Erythroblast (primary cell): ENCODE measurements at regions not wholly inside any gene's neighbourhood (a gene's known extent, or its start where the extent isn't known, plus 50 kb on each side); places are given as distances from the start of the nearest gene placed in this dataset.

ENCODE experiments used
- GATA1 ChIP-seq: IDR thresholded peaks from 2 replicates; pipeline ENCODE4 v1.6.1; 2011; ENCODE audit warnings: low read depth, mild to moderate bottlenecking, control low read depth, low read length, moderate library complexity
- POLR2A ChIP-seq: IDR thresholded peaks from 2 replicates; pipeline ENCODE4 v1.6.1; 2011; ENCODE audit warnings: mild to moderate bottlenecking, low read length

DNA sequence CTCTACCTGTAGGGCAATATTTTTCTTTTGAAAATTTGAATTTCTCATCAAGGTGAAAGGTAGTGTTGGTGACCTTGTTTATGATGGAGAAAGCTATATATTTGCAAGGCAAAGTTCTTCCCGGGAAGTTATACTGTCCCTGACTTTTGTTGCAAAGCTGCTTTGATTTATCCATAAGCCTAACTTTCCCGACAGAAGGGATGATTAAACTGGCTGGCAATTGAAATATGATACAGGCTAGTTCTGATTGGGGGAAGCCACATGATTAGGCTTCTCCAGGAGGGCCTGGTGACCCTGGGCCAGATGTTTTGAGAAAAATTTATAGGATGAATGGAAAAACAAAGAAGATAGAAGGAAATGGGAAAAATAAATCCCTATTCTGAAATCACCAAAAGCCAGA, 215.5 kb downstream of the ACTR3B start:
- TF ChIP-seq POLR2A (no peak), GATA1 (no peak)
